GM18861 (cell line): ENCODE measurements at regions not wholly inside any gene's neighbourhood (a gene's known extent, or its start where the extent isn't known, plus 50 kb on each side); places are given as distances from the start of the nearest gene placed in this dataset.
"Not testable (repeated sequence)": the region's sequence is repeated elsewhere in the genome, so short reads cannot be mapped to it uniquely, and the experiment has no call there.

ENCODE experiments used
- ATAC-seq: cut with Tn5 transposase; IDR thresholded peaks from one replicate; pipeline ENCODE4 v1.9.1; 2021; ENCODE audit not compliant: unreplicated experiment

DNA sequence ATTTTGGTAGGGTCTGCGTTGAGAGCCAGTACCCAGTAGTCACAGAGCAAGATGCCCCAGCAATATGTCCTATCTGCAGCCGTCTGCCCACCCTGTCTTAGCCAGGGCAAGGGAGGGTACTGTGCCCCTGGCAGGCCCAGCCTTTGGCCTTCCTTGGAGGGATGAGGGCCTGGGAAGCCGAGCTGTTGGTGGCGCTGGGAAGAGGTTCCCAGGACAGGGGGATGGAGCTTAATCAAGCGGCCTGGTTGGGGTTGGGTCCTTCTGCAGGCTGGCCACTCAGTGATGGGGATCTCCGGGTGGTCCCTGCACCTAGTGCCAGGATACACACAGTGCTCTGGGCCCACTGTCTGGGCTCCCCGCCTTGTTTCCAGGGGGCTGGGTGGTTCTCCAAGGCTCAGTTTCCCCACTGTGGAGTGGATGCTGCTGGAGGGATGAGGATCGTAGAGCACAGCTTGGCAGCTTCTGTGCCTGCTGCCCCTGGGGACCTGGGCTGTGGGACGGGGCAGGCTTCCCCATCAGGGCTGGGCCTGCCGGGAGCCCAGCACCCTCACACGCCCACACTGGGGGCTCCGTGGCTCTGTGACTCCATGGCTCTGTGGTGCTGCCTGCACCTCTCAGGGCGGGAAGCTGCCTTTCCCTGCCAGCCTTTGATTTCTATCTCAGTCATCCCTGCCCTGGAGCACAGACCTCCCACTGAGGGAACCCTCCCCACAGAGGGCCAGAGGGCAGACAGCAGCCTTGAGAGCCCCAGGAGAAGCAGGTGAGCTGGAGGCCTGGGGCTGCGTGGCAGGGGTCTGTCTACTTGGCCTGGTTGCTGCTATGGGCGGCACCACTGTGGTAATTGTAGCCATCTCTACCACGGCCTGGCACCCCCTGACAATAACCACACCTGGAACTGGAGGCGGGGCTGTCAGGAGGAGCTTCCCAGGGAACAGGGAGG lies 357.0 kb downstream of the TMEM121 start:
- ATAC-seq = no peak

DNA sequence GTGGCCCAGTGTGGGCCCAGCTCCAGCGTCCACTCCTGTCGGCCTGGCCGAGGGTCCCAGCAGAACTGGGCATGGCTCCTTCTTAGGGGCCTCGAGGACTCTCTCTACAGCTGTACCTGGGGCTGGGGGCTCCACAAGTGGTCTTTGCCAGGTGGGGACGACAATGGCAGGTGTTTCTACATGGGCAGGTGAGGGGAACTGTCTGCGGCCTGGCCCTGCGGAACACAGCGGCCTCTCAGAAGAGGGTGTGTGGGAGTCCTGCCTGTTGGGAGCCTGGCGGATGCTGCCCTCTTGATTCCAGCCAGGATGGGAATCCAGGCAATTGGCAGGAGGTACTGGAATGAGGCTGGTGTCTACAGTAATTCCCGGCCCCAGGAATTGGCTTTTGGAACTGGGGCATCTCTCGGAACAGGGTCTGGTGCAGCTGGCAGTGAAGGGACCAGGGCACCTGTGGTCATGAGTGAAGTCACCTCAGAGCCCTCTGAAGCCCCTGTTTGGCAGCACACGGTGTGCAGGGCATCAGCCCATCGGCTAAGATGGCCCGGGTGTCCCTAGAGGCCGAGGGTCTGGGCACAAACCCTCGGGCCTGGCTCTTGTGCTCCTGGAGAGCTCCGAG lies 357.9 kb downstream of the TMEM121 start:
- ATAC-seq = not testable (repeated sequence)

DNA sequence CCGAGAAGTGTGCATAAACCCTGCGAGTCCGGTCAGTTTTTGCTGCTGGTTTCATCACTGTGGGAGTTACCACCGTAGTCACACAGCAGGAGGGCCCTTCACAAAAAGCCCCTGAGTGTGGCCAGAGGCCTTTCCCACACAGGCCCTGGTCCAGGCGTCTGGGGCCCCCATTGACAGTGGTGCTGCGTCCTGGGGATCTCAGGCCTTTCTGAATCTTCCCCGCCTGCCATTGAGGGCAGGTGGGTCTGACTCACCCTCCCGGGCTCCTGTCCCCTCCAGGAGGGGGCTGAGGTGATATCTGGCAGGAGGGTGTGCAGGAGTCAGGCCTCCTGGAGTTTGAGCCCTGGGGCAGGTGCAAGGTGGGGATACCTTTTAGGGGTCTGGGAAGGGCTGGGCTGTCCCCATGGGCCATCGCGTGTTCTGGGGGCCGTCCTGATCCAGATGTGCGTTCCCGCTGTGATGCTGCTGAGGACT lies 358.5 kb downstream of the TMEM121 start:
- no peak for ATAC-seq

DNA sequence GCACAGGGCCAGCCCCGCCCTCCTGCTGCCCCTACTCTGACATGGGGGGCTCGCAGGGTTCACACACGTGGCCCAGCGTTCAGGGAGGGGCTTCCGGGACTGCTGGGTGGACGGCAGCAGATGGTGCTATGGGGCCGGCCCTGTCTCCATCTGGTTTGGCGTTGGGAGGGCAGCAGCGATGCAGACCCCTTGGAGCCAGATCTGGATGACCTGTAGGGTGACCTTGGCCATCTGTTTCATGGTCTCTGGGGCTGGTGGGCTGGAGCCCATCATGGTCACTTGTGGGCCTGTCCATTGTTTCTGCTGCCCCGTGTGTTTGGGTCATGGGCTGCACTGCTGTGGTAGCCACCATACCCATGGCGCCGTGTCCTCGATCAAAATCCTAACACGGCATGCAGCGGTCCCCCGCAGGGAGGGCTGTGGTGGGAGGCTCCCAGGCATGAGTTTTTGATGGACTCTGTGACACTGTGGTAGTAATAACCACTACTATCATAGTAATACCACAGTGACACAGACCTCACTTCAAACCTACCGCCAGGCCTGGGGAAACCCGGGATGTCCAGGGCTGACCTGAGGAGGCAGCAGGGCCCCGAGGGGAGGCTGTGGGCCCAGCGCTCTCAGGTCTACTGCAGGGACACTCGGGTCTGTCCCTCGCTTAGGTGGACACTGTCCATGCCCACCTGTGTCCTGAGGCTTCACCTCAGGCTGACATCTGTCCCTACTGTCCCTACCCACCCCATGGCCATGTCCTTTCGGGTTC lies 359.4 kb downstream of the TMEM121 start:
- ATAC-seq = no peak

DNA sequence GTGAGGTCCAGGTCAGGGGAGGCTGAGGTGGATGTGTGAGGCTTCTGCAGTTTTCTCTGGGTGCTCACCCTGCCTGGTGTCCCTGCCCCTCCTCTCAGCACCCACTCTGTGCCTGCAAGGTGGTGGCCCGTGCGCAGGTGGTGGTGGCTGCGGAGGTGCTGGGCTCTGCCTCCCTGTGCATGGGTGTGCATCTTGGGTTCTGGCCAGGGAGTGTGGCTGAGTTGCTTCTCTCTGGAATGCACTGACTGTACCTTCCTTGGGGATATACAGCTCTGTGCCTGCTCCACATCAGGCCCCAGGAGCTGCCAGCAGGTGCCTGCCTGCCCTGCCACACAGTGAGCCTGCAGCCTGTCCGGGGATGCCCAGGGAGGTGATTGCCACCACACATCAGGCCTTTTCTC lies 360.4 kb downstream of the TMEM121 start:
- not testable (repeated sequence) for ATAC-seq

DNA sequence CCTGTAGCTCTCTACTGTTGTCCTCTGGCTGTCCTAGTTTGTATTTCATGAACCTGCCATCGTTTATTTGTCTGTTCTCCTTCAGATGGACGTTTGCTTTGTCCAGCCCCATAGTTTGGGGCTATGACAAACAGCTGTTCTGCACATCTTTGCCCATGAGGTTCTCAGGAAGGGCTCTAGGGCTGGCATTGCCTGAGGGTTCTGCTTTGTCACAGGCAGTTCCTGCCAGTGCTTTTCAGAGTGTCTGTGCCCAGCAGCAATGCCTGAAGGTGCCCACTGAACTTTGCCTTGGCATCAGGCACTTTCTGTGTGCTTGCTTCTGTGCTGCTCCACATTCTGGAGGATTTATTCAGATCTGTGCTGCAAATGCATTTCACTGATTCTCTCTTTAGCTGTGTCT lies 361.3 kb downstream of the TMEM121 start:
- ATAC-seq = no peak

DNA sequence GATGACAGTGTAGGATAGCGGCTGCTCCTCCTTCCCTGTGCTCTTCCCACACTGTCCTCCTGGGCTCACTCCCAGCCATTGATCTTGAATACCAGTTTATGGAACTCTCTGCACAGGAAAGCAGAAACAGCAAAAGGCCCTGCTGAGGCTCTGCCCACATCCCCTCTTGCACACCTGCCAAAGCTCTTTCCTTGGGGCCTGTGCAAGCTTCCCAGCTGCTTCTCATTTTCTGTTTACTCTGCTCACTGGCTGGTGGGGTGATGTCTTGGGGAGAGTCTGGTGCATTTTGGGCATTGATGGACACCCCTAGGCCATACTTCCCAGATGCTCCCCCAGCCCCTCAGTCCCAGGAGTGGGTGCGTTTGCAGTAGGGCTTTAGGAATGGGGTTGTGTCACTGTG lies 361.8 kb downstream of the TMEM121 start:
- no peak for ATAC-seq

DNA sequence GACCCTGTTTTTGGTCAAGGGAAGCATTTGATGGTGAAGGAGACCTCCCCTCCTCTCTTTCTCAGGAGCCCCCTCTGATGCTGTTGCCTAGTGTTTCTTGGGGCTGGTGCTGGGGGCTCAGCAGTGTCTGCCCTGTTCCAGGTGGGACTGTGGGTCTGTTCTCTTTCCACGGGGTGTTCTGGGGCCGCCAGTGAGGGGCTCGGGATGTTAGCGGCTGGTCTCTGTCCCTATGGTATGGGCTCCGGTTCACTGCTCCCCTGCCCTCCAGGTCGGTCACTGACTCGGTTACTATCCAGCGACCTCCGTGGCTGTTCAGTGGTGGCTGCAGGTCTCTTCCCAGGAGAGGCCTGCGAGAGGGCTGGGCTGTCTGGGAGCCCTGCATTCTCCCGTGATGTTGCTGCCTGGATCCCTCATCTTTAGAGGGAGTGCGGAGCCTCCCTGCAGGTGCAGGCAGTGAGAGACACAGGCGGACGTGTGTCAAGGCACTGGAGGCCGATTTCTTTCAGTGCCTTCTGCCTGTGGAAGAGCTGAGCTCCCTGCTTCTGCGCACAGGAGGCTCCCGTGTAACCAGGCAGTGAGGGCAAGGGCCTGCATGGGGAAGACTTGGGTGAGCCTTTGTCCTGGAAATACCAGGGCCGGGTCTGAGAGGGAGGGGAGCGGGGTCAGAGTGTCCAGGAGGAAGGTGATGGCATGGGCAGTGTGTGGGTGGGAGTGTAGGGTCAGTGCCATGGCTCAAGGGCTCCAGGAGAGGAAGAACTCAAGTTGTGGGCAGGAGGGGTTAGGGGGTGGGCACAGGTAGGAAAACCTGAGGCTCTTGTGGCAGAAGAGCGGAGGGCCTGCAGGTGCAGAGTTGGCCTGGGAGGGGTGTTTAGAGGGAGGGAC lies 362.6 kb downstream of the TMEM121 start:
- no peak for ATAC-seq

DNA sequence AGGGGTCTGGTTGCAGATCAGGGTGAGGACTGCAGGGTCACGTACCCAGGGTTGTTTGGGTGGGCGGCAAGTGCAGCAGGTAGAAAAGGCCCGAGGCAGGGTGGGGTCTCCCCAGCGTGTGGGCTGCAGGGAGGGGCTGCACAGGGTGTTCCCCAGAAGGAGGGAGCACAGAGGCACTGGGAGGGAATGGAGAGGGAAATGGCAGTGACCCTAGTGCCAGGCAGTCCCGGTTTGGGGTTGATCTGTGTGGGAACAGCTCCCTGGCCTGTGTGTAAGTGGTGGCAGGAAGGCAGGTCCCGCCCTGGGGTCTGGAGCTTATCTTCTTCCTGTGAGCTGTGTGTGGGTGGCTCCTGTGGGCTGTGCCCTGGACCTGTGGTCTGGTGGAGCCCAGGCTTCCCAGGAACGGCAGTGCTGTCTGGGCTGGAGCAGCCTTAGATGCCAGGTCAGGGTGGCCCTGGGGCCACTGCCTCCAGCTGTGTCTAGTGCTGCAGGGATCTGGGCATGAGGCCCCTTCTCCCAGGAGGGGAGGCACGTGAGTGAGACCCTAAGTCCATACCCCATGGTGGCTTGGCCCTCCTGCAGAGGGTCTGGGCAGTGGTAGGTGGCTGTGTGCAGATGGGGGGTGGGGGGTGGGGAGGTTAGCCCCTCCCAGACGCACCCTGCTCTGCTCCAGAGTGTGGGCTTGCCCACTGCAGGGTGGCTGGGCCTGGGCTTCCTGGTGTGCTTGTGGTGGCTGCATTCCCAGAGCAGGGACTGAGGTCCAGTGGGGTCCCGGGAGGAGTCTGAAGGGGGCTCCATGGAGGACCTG lies 363.5 kb downstream of the TMEM121 start:
- no peak for ATAC-seq

DNA sequence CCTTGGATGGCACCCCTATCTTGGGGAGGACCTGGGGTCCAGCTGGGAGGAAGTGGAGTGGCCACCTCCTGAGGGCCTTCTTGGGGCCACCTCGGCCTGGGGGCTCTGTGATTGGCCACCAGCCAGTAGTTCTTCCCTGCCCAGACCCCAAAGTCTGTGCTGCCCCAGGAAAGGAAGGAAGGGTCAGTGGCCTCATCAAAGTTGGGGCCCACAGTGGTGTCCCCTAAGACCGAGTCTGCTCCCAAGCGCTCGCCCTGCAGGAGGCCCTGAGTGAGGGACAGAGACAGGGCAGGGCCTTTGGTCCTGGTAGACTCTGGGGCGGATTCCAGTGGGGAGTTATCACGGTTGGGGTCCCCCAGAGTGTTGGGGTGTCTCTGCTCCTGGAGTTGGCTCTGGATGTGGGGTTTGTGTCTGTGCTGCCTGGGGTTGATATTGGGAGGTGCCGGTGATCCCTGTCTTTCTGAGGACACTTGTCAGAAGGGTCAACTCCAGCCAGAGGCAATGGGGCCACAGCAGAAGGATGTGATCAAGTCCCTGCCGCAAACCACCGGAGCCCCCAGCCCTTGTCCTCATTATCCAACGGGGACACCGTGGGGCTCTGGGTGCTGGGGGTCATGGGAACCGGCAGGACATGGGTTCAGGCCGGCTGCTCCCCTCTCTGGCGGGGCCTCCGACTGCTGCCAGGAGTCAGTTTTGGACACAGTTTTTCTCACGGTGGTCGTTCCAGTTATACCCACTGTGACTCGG lies 364.3 kb downstream of the TMEM121 start:
- ATAC-seq = no peak

DNA sequence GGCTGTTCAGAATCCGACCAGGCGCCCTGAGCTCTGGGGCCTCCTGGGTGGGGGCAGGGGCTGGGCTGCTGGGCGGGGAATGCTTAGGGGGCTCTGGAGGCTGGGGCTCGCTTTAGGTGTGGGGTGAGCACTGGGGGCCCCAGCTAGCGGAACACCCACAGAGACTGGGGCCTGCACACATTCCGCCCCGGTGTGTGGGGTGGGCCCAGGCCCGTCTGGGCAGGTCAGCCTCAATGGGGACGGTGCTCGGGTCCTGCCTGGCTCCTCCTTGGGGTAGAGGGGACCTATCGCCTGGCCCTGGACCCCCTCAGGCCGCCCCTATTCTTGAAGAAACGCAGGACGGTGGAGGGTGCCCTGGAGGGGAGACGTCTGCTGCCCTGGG lies 364.8 kb downstream of the TMEM121 start:
- ATAC-seq = no peak

DNA sequence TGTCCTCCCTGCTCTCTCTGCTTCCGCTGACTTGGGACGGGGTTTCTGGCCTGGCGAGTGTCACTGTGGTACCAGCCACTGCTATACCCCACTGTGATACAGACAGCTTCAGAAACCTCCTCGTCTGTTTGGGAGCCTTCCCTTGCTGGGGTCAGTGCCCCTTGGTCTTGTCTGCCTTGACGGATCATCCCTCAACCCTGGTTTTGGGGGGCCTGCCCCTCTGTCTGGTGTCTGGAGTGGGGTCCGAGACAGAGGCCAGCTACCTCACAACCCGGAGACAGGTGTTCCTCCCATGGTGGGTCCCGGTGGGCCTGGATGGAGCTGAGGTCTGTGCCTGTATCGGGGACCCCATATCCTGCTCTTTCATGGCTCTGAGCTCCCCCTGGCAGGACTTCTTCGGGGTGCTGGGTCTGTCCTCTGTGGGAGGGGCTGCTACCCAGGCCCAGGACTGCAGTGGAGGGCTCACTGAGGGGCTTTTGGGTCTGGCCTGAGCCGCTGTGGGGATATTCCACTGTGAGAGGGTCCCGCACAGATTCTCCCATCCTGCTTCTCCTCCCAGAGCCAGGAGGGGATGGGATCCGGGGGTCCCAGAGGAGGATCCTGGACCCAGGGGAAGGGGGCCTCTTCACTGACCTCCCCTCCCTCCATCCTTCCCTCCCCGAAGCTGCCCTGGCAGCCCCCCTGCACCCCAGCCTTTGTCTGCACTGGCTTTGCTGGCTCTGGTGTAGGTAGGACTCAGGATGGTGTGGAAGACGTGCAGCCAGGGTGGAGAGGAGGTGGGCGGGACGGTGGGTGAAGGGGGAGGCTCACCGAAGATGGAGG lies 365.5 kb downstream of the TMEM121 start:
- ATAC-seq = no peak

DNA sequence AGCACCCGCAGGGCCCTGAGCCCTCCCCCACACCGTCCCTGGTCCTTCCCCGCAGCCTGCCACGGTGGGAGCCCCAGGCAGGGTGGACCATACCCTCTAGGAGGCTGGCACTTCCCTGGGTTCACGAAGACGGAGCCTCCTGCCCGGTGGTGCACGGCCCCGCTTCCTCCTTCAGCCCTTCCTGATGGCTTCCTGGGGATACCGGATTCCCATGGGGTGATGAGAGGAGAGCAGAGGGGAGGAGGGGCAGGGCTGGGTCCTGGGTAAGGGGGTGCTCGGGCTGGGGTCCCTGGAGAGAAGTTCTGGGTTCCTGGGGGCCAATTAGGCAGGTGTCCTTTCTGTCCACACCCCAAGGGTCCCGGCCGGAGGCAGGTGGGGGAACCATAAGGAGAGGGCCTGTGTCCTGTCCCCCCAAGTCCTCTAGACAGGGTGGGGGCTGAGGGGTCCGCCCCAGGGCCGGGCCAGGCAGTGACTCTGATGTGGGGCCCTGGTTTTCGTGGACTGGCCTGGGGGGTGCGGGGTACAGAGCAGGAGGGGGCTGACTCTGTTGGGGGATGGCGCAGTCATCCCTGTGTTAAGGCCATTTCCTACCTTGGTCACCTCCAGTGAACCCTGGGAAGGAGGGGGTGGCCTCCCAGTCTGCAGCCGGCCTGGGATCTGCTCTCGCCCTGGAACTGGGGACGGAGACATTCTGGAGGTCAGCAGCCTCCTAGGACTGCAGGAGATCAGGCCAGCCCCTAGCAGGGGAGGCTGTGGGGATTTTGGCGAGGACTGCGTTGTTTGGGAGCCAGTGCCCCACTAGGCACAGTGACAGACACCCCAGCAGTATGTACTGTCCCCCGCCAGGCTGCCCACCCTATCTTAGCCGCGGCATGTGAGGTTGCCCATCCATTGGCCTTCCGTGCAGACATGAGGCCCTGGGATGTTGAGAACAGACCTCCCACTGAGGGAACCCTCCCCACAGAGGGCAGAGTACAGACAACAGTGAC lies 366.4 kb downstream of the TMEM121 start:
- not testable (repeated sequence) for ATAC-seq

DNA sequence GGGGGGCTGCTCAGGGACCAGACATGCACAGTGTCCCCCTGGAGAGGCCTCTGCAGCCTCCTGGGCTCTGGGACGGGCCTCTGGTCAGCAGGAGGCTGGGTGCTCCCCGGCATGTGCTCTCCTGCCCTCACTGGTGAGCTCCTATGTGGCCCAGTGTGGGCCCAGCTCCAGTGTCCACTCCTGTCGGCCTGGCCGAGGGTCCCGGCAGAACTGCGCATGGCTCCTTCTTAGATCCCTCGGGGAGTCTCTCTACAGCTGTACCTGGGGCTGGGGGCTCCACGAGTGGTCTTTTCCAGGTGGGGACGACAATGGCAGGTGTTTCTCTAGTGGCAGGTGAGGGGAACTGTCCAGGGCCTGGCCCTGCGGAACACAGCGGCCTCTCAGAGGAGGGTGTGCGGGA lies 367.3 kb downstream of the TMEM121 start:
- not testable (repeated sequence) for ATAC-seq

DNA sequence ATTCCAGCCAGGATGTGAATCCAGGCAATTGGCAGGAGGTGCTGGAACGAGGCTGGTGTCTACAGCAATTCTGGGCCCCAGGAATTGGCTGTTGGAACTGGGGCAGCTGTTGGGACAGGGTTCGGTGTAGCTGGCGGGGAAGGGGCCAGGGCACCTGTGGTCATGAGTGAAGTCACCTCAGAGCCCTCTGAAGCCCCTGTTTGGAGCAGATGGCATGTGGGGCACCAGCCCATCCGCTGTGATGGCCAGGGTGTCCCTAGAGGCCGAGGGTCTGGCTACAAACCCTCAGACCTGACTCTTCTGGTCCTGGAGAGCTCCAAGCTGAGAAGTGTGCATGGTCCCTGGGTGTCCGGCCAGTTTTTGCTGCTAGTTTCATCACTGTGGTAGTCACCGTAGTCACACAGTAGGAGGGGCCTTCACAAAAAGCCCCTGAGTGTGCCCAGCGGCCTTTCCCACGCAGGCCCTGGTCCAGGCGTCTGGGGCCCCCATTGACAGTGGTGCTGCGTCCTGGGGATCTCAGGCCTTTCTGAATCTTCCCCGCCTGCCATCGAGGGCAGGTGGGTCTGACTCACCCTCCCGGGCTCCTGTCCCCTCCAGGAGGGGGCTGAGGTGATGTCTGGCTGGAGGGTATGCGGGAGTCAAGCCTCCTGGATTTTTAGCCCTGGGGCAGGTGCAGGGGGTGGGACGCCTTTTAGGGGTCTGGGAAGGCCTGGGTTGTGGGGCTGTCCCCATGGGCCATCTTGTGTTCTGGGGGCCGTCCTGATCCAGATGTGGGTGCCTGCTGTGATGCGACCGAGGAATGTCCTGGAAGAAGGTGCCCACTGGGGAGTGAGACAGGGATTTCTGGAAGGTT lies 368.0 kb downstream of the TMEM121 start:
- no peak for ATAC-seq
